ENCODE measurements at regions not wholly inside any gene's neighbourhood (a gene's known extent, or its start where the extent isn't known, plus 50 kb on each side); places are given as distances from the start of the nearest gene placed in this dataset.

DNA sequence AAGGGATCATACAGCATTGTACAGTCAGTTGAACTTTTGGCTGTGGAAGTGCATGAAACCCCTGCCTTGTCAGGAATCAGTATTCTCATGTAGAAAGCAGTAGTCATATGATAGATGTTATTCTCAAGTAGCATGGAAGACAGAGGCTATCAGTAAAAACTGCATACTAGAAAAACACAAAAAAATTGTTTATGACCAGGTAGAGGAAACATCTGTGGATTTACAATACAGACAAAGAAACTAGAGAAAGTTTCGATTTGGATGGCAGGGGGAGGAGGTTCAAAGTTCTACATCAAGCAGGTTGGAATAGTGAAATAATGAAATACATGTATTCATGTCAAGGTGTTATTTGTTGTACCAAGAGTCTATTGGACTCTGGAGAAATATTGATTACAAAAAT lies 212.3 kb upstream of the DDI1 start:
- ChIA-PET POLR2A (no interaction called here), CTCF (no interaction called here)
- intact Hi-C loops (cut with micrococcal nuclease; ENCODE audit: unreplicated experiment) (no loop called here), in situ Hi-C loops (cut with HindIII; ENCODE audit: low pct_unique_long_range_greater_than_20kb, low sequenced_read_pairs) (no loop called here)
- no peak overlapping the region for H3K4me3 ChIP-seq (ENCODE audit: low read depth in 2 of 2, low read length in 2 of 2)
- ATAC-seq (no peak), DNase-seq (ENCODE audit: low read depth, low spot score) (no peak)
- no peaks in the 10 kb centered on the region for H3K36me3 ChIP-seq (ENCODE audit: control insufficient read depth, insufficient read depth, low read length)
- H3K9me3 ChIP-seq (ENCODE audit: control insufficient read depth, insufficient read depth, low read depth, low read length), result 0 out of 2 replicates have a peak, but pooled peaks cover 2% of the 10 kb centered on the region
- no peaks in the 10 kb centered on the region for H3K27me3 ChIP-seq (ENCODE audit: control insufficient read depth, insufficient read depth, low read length)
- no peak for TF ChIP-seq TCF7L2 (IDR thresholded peaks at IDR 0.05; ENCODE audit: low read depth, low read length)
- TF ChIP-seq POLR2AphosphoS5 (IDR thresholded peaks at IDR 0.05; ENCODE audit: low read depth, low read length), result no peak
- TF ChIP-seq, protein P1, sequence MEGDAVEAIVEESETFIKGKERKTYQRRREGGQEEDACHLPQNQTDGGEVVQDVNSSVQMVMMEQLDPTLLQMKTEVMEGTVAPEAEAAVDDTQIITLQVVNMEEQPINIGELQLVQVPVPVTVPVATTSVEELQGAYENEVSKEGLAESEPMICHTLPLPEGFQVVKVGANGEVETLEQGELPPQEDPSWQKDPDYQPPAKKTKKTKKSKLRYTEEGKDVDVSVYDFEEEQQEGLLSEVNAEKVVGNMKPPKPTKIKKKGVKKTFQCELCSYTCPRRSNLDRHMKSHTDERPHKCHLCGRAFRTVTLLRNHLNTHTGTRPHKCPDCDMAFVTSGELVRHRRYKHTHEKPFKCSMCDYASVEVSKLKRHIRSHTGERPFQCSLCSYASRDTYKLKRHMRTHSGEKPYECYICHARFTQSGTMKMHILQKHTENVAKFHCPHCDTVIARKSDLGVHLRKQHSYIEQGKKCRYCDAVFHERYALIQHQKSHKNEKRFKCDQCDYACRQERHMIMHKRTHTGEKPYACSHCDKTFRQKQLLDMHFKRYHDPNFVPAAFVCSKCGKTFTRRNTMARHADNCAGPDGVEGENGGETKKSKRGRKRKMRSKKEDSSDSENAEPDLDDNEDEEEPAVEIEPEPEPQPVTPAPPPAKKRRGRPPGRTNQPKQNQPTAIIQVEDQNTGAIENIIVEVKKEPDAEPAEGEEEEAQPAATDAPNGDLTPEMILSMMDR (IDR thresholded peaks at IDR 0.05), result no peak
- no peak for TF ChIP-seq SIN3A (IDR thresholded peaks at IDR 0.05; ENCODE audit: borderline replicate concordance, insufficient read depth, low read depth, low read length)
- TF ChIP-seq, protein P2, sequence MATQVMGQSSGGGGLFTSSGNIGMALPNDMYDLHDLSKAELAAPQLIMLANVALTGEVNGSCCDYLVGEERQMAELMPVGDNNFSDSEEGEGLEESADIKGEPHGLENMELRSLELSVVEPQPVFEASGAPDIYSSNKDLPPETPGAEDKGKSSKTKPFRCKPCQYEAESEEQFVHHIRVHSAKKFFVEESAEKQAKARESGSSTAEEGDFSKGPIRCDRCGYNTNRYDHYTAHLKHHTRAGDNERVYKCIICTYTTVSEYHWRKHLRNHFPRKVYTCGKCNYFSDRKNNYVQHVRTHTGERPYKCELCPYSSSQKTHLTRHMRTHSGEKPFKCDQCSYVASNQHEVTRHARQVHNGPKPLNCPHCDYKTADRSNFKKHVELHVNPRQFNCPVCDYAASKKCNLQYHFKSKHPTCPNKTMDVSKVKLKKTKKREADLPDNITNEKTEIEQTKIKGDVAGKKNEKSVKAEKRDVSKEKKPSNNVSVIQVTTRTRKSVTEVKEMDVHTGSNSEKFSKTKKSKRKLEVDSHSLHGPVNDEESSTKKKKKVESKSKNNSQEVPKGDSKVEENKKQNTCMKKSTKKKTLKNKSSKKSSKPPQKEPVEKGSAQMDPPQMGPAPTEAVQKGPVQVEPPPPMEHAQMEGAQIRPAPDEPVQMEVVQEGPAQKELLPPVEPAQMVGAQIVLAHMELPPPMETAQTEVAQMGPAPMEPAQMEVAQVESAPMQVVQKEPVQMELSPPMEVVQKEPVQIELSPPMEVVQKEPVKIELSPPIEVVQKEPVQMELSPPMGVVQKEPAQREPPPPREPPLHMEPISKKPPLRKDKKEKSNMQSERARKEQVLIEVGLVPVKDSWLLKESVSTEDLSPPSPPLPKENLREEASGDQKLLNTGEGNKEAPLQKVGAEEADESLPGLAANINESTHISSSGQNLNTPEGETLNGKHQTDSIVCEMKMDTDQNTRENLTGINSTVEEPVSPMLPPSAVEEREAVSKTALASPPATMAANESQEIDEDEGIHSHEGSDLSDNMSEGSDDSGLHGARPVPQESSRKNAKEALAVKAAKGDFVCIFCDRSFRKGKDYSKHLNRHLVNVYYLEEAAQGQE (IDR thresholded peaks at IDR 0.05; ENCODE audit: insufficient read depth in 1 of 2, low read depth in 2 of 2, low read length in 1 of 2), result no peak
- H3K4me1 ChIP-seq (ENCODE audit: control insufficient read depth, insufficient read depth, low read length), result no peaks in the 10 kb centered on the region
- no peak overlapping the region for H3K27ac ChIP-seq (ENCODE audit: low read length)
- no TSS peak for BruUV-seq (replicated peaks)

- BruUV-seq (replicated peaks), result no TSS peak
- in situ Hi-C loops (cut with HindIII; ENCODE audit: low pct_unique_long_range_greater_than_20kb, low sequenced_read_pairs), result no loop called here
- CTCF ChIA-PET, result no interaction called here
Measured at GRCh38 chr11:103825469-103825868, 211.0 kb upstream of the DDI1 start.

More at GRCh38 chr11:103825469-103825868, 211.0 kb upstream of the DDI1 start:
- Histone ChIP-seq H3K4me1 (ENCODE audit: control insufficient read depth, insufficient read depth, low read length) (no peaks in the 10 kb centered on the region), H3K27me3 (ENCODE audit: control insufficient read depth, insufficient read depth, low read length) (no peaks in the 10 kb centered on the region), H3K27ac (ENCODE audit: low read length) (no peak overlapping the region), H3K36me3 (ENCODE audit: control insufficient read depth, insufficient read depth, low read length) (no peaks in the 10 kb centered on the region), H3K4me3 (ENCODE audit: low read depth in 2 of 2, low read length in 2 of 2) (no peak overlapping the region), H3K9me3 (ENCODE audit: control insufficient read depth, insufficient read depth, low read depth, low read length) (0 out of 2 replicates have a peak, but pooled peaks cover 2% of the 10 kb centered on the region)
- ATAC-seq (no peak), DNase-seq (ENCODE audit: low read depth, low spot score) (no peak)
- TF ChIP-seq, protein P2 (IDR thresholded peaks at IDR 0.05; ENCODE audit: insufficient read depth in 1 of 2, low read depth in 2 of 2, low read length in 1 of 2), result no peak
- TF ChIP-seq SIN3A (IDR thresholded peaks at IDR 0.05; ENCODE audit: borderline replicate concordance, insufficient read depth, low read depth, low read length) (no peak), TCF7L2 (IDR thresholded peaks at IDR 0.05; ENCODE audit: low read depth, low read length) (no peak), POLR2AphosphoS5 (IDR thresholded peaks at IDR 0.05; ENCODE audit: low read depth, low read length) (no peak)
- TF ChIP-seq, protein P1 (IDR thresholded peaks at IDR 0.05), result no peak
- intact Hi-C loops (cut with micrococcal nuclease; ENCODE audit: unreplicated experiment), result no loop called here
- POLR2A ChIA-PET, result no interaction called here
